ENCODE measurements at regions not wholly inside any gene's neighbourhood (a gene's known extent, or its start where the extent isn't known, plus 50 kb on each side); places are given as distances from the start of the nearest gene placed in this dataset.

DNA sequence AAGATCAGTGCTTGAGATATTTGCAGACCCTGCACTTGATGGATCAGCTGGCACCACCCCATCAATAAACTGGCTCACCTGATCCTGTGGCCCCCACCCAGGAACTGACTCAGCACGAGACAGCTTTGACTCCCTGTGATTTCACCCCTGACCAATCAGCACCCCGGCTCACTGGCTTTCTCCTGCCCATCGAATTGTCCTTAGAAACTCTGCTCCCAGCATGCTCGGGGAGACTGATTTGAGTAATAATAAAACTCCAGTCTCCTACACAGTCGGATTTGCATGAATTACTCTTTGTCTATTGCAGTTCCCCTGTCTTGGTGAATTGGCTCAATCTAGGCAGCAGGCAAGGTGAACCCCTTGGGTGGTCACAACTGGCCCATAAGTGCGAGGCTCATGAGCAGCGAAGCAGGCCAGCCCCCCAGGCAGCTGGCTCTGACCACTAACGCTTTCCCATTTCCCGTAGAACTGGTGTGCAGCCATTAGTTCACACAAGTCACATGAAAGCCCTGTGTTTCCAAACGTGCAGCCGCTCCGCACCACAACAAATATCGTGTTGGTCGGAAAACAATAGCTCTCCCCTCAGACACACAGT is 79.6 kb downstream of the RSPH3 start:
- no peaks in the 10 kb centered on the region for H3K9me3 Mint-ChIP-seq
- H3K36me3 ChIP-seq (ENCODE audit: control insufficient read depth, insufficient read depth, low read length) = no peaks in the 10 kb centered on the region
- no peak overlapping the region for H3K27ac ChIP-seq (ENCODE audit: low read length)
- H3K27me3 Mint-ChIP-seq (ENCODE audit: low read depth in 2 of 2) = no peaks in the 10 kb centered on the region
- no peak overlapping the region for H3K4me3 ChIP-seq (ENCODE audit: low read length)
- peaks cover 11% of the 10 kb centered on the region for H3K4me1 ChIP-seq (ENCODE audit: control insufficient read depth, insufficient read depth, low read length)
- no peaks in the 10 kb centered on the region for H3K36me3 Mint-ChIP-seq
- 90% methylated on average over 14 of the region's 14 CpGs for WGBS (ENCODE audit: insufficient coverage)
- no peak overlapping the region for H3K27ac Mint-ChIP-seq
- no peak for ATAC-seq
- peaks cover 11 to 18% of the 10 kb centered on the region in 2 donors for H3K4me1 Mint-ChIP-seq
- intact Hi-C loops (cut with micrococcal nuclease) = no loop called here
- H3K27me3 ChIP-seq (ENCODE audit: control insufficient read depth, insufficient read depth, low read length) = no peaks in the 10 kb centered on the region
- DNase-seq = no peak
- TF ChIP-seq, protein P1, sequence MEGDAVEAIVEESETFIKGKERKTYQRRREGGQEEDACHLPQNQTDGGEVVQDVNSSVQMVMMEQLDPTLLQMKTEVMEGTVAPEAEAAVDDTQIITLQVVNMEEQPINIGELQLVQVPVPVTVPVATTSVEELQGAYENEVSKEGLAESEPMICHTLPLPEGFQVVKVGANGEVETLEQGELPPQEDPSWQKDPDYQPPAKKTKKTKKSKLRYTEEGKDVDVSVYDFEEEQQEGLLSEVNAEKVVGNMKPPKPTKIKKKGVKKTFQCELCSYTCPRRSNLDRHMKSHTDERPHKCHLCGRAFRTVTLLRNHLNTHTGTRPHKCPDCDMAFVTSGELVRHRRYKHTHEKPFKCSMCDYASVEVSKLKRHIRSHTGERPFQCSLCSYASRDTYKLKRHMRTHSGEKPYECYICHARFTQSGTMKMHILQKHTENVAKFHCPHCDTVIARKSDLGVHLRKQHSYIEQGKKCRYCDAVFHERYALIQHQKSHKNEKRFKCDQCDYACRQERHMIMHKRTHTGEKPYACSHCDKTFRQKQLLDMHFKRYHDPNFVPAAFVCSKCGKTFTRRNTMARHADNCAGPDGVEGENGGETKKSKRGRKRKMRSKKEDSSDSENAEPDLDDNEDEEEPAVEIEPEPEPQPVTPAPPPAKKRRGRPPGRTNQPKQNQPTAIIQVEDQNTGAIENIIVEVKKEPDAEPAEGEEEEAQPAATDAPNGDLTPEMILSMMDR (IDR thresholded peaks at IDR 0.05) = no peak
- no peaks in the 10 kb centered on the region for H3K9me3 ChIP-seq (ENCODE audit: control insufficient read depth, insufficient read depth, low read length)
- no peak overlapping the region for H3K4me3 Mint-ChIP-seq

DNA sequence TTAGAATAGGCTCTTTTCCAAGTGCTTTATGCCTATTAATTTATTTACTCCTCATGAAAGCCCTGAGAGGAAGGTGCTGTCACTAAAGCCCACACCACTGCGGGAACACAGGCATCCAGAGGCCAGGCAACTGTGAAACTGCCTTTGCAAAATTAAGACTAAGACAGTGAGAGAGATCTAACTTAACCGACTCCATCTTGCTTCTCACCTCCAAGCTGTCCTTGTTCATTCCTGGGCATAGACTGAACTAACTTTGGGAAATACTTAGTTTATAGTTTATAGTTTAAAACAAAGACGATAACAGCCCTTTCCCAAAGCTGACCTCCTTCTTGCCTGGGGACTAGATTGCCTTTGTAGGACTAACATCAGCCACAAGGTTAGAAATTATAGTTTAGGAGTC is 80.1 kb downstream of the RSPH3 start:
- TF ChIP-seq, protein P1 (IDR thresholded peaks at IDR 0.05) = no peak
- WGBS (ENCODE audit: insufficient coverage) = 95% methylated on average over 2 of the region's 3 CpGs
- H3K4me3 Mint-ChIP-seq = no peak overlapping the region
- intact Hi-C loops (cut with micrococcal nuclease) = no loop called here
- peaks cover 11 to 24% of the 10 kb centered on the region in 2 donors for H3K4me1 Mint-ChIP-seq
- no peaks in the 10 kb centered on the region for H3K27me3 ChIP-seq (ENCODE audit: control insufficient read depth, insufficient read depth, low read length)
- ATAC-seq = no peak
- H3K4me1 ChIP-seq (ENCODE audit: control insufficient read depth, insufficient read depth, low read length) = peaks cover 11% of the 10 kb centered on the region
- no peak overlapping the region for H3K27ac ChIP-seq (ENCODE audit: low read length)
- no peak overlapping the region for H3K27ac Mint-ChIP-seq
- H3K36me3 ChIP-seq (ENCODE audit: control insufficient read depth, insufficient read depth, low read length) = no peaks in the 10 kb centered on the region
- no peak for DNase-seq
- no peaks in the 10 kb centered on the region for H3K36me3 Mint-ChIP-seq
- no peaks in the 10 kb centered on the region for H3K9me3 ChIP-seq (ENCODE audit: control insufficient read depth, insufficient read depth, low read length)
- H3K27me3 Mint-ChIP-seq (ENCODE audit: low read depth in 2 of 2) = no peaks in the 10 kb centered on the region
- H3K4me3 ChIP-seq (ENCODE audit: low read length) = no peak overlapping the region
- no peaks in the 10 kb centered on the region for H3K9me3 Mint-ChIP-seq

DNA sequence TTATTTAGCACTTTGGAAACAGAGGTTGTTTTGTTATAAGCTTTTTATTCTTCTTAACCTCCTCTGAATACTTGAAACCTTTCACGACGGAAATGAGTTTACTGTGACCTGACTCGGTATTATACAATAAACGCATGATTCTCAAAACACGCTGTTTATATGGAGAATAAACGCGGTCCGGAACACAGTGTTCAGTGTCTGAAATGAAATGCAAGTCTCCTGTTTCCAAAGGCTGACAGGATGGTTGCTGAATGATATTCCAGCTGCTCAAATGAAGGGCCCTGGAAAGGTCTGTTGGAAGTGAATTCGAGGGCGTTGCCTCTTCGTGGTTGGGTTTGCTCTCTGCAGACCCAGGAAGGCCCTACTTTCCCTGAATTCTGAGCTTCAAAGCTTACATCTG is 83.4 kb downstream of the RSPH3 start:
- H3K4me3 Mint-ChIP-seq = no peak overlapping the region
- H3K36me3 ChIP-seq (ENCODE audit: control insufficient read depth, insufficient read depth, low read length) = no peaks in the 10 kb centered on the region
- H3K4me1 ChIP-seq (ENCODE audit: control insufficient read depth, insufficient read depth, low read length) = peaks cover 34% of the 10 kb centered on the region
- H3K9me3 Mint-ChIP-seq = no peaks in the 10 kb centered on the region
- no peak overlapping the region for H3K27ac ChIP-seq (ENCODE audit: low read length)
- H3K27me3 ChIP-seq (ENCODE audit: control insufficient read depth, insufficient read depth, low read length) = no peaks in the 10 kb centered on the region
- no peak overlapping the region for H3K27ac Mint-ChIP-seq
- H3K36me3 Mint-ChIP-seq = no peaks in the 10 kb centered on the region
- H3K4me1 Mint-ChIP-seq = peaks cover 24 to 46% of the 10 kb centered on the region in 2 donors
- ATAC-seq (no peak), DNase-seq (no peak)
- 97% methylated on average over 11 of the region's 11 CpGs for WGBS (ENCODE audit: insufficient coverage)
- intact Hi-C loops (cut with micrococcal nuclease) = no loop called here
- H3K9me3 ChIP-seq (ENCODE audit: control insufficient read depth, insufficient read depth, low read length) = no peaks in the 10 kb centered on the region
- TF ChIP-seq, protein P1 (IDR thresholded peaks at IDR 0.05) = no peak
- no peaks in the 10 kb centered on the region for H3K27me3 Mint-ChIP-seq (ENCODE audit: low read depth in 2 of 2)
- no peak overlapping the region for H3K4me3 ChIP-seq (ENCODE audit: low read length)

DNA sequence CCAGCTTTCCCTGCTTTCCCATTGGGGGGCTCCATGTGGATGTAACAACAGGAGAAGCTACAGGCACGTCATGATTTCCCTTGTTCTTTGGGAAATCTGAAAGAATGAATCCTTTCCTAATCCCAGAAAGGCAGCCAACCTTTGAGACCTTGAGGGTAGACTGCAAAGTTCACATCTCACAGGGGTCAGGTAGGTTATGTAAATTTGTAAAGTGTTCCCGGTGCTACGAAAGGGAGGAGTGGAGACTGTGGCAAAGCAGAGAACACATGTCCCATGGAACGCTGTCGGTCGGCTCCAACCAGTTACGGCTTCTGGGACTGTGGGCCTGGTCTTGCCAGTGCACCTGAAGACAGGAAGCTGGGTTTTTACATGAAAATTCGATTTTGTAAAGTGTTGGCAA is 85.1 kb downstream of the RSPH3 start:
- Mint-ChIP-seq H3K4me1 (peaks cover 41 to 59% of the 10 kb centered on the region in 2 donors), H3K27ac (peak overlapping the region in 1 of 2 donors; percentile 42), H3K9me3 (no peaks in the 10 kb centered on the region), H3K27me3 (ENCODE audit: low read depth in 2 of 2) (no peaks in the 10 kb centered on the region), H3K4me3 (no peak overlapping the region), H3K36me3 (no peaks in the 10 kb centered on the region)
- no peak overlapping the region for H3K4me3 ChIP-seq (ENCODE audit: low read length)
- peaks cover 48% of the 10 kb centered on the region for H3K4me1 ChIP-seq (ENCODE audit: control insufficient read depth, insufficient read depth, low read length)
- WGBS (ENCODE audit: insufficient coverage) = 92% methylated on average over 8 of the region's 8 CpGs
- no peaks in the 10 kb centered on the region for H3K36me3 ChIP-seq (ENCODE audit: control insufficient read depth, insufficient read depth, low read length)
- H3K27ac ChIP-seq (ENCODE audit: low read length) = no peak overlapping the region
- H3K9me3 ChIP-seq (ENCODE audit: control insufficient read depth, insufficient read depth, low read length) = no peaks in the 10 kb centered on the region
- TF ChIP-seq, protein P1 (IDR thresholded peaks at IDR 0.05) = no peak
- ATAC-seq (no peak), DNase-seq (no peak)
- no peaks in the 10 kb centered on the region for H3K27me3 ChIP-seq (ENCODE audit: control insufficient read depth, insufficient read depth, low read length)
- intact Hi-C loops (cut with micrococcal nuclease) = loop anchor here (5.0 kb wide), 2 partner anchors 43 to 98 kb away; partner anchors contain the start of gene EZR
